K562 (cell line): ENCODE measurements at regions not wholly inside any gene's neighbourhood (a gene's known extent, or its start where the extent isn't known, plus 50 kb on each side); places are given as distances from the start of the nearest gene placed in this dataset.

ENCODE experiments used
- MCM5 ChIP-seq: fragments of 450-650 bp; IDR thresholded peaks from 2 replicates; pipeline ENCODE4 v1.6.1; 2016; ENCODE audit warnings: low read depth
- YY1 ChIP-seq, 3 experiments: IDR thresholded peaks; 2 replicates each; pipeline ENCODE4 v1.6.1; 2011; ENCODE audit warnings: low read length in 2 of 3, mild to moderate bottlenecking in 2 of 3, moderate library complexity in 2 of 3, borderline replicate concordance in 1 of 3, control low read depth in 1 of 3, low read depth in 1 of 3; ENCODE audit not compliant: insufficient read depth in 3 of 3, insufficient replicate concordance in 2 of 3, control insufficient read depth in 1 of 3, insufficient read length in 1 of 3; ENCODE audit errors: extremely low read depth in 1 of 3
- ZBTB2 ChIP-seq: fragments of 450-650 bp; IDR thresholded peaks from 2 replicates; pipeline ENCODE4 v1.6.1; 2016; ENCODE audit warnings: antibody characterized with exemption
- ZFP30 ChIP-seq: fragments of 250-450 bp; sonication (Bioruptor Pico); IDR thresholded peaks from 2 replicates; pipeline ENCODE4 v1.8.0; 2022; ENCODE audit warnings: moderate library complexity, mild to moderate bottlenecking, inconsistent platforms, borderline replicate concordance
- ZNF274 ChIP-seq: IDR thresholded peaks from 2 replicates; pipeline ENCODE4 v1.6.1; 2011; ENCODE audit warnings: low read depth, mild to moderate bottlenecking, low read length, moderate library complexity, borderline replicate concordance
- TF ChIP-seq, protein P1 (sequence below), 2 experiments: fragments of 150-350 bp in 1 of 2; IDR thresholded peaks; 2 replicates each; pipeline ENCODE4 v1.6.1; 2012 to 2016; ENCODE audit warnings: low read depth in 2 of 2, low read length in 2 of 2, mild to moderate bottlenecking in 1 of 2, moderate library complexity in 1 of 2

DNA sequence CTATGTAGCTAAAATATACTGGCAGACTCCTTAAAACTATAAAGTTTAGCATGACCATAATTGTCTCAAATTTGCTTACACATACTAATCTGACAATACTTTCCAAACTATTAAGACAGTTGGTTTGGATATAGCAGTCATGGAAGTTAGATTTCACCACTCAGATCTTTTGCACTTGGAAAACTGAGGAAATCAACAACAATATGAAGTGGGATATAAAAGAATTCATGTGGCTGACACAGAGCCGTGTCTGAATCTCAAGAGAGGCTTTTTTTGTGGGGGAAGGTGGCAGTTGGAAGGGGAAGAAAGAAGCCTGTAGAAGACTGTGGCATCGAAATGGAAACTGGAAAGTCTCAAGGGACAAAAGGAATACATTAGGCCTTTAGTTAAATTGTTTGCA lies 166.6 kb upstream of the FLRT2 start:
- TF ChIP-seq ZFP30 (CRISPR knock-in tag) (no peak), ZBTB2 (no peak), MCM5 (no peak), ZNF274 (no peak), YY1 (IDR thresholded peaks at IDR 0.05; ENCODE audit: borderline replicate concordance in 1 of 3, control insufficient read depth in 1 of 3, extremely low read depth in 1 of 3, insufficient read depth in 3 of 3, insufficient read length in 1 of 3, insufficient replicate concordance in 2 of 3, low read depth in 1 of 3, low read length in 2 of 3) (no peak)
- TF ChIP-seq, protein P1, sequence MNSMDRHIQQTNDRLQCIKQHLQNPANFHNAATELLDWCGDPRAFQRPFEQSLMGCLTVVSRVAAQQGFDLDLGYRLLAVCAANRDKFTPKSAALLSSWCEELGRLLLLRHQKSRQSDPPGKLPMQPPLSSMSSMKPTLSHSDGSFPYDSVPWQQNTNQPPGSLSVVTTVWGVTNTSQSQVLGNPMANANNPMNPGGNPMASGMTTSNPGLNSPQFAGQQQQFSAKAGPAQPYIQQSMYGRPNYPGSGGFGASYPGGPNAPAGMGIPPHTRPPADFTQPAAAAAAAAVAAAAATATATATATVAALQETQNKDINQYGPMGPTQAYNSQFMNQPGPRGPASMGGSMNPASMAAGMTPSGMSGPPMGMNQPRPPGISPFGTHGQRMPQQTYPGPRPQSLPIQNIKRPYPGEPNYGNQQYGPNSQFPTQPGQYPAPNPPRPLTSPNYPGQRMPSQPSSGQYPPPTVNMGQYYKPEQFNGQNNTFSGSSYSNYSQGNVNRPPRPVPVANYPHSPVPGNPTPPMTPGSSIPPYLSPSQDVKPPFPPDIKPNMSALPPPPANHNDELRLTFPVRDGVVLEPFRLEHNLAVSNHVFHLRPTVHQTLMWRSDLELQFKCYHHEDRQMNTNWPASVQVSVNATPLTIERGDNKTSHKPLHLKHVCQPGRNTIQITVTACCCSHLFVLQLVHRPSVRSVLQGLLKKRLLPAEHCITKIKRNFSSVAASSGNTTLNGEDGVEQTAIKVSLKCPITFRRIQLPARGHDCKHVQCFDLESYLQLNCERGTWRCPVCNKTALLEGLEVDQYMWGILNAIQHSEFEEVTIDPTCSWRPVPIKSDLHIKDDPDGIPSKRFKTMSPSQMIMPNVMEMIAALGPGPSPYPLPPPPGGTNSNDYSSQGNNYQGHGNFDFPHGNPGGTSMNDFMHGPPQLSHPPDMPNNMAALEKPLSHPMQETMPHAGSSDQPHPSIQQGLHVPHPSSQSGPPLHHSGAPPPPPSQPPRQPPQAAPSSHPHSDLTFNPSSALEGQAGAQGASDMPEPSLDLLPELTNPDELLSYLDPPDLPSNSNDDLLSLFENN (IDR thresholded peaks at IDR 0.05; ENCODE audit: low read depth in 2 of 2, low read length in 2 of 2) = no peak
